HG02610 (cell line): ENCODE measurements at regions not wholly inside any gene's neighbourhood (a gene's known extent, or its start where the extent isn't known, plus 50 kb on each side); places are given as distances from the start of the nearest gene placed in this dataset.

Experiments
- ATAC-seq: cut with Tn5 transposase; IDR thresholded peaks from one replicate; pipeline ENCODE4 v1.9.1; 2021; ENCODE audit warnings: mild to moderate bottlenecking, moderate library complexity; ENCODE audit not compliant: unreplicated experiment

DNA sequence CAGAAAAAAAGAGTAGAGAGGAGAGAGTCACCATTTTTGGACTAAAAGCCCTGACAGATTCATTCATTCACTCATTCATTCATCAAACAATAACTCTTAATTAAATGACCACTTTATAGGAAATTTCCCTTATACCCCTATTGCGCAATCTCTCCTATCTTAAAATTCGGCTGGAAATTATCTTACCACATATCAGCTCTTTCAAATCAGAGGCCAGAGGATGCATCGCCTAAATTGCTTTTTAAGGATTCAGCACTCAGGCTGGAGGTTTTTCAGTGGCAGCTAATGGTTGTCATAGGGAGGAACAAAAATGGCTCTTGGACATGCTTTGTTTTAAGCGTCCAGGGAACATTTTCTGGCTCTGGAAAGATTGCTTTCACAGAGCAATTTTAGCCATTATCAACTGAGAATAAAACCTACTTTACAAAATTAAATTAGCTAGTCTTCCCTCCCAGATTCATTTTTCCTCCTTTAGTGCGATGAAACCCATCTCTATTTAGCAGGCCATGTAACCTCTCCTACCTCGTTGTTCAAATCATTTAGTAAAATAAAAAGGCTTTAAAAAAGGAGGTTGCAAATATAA is 115.2 kb downstream of the OLFM4 start:
- ATAC-seq: no peak

DNA sequence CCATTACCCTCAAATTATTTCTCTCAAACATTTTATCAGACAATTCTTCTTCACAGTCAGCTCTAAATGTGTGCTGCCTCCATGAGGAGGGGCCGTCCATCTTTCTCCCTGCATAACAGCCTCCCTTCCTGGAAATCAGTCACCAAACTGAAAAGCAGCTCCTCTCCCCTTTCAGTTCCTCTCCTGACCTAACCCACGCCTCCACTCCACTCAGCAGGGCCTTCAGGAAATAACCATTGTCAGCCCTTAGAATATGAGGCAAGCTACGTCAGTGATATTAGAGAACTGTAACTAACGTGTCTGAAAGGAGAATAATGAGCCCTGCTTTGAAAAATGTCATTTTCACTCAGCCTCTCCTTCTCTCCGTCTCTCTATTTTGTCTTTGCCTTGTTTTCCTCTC is 116.2 kb downstream of the OLFM4 start:
- ATAC-seq: no peak

DNA sequence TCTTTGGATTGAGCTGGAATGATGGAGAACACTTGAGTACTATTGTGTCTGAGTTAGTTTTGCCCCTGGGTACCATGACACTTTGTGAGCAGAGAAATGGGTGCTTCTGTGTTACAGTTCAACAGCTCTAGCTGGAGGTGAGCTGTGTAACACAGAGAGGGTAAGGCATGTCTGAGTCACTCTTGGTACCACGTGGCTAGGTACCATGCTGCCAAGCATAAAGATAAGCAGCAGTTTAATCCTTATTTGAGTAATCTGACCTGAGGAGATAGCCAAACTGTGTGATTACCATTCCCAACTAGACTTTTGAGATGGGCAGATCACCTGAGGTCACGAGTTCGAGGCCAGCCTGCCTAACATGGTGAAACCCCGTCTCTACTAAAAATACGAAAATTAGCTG is 122.0 kb downstream of the OLFM4 start:
- ATAC-seq: no peak

DNA sequence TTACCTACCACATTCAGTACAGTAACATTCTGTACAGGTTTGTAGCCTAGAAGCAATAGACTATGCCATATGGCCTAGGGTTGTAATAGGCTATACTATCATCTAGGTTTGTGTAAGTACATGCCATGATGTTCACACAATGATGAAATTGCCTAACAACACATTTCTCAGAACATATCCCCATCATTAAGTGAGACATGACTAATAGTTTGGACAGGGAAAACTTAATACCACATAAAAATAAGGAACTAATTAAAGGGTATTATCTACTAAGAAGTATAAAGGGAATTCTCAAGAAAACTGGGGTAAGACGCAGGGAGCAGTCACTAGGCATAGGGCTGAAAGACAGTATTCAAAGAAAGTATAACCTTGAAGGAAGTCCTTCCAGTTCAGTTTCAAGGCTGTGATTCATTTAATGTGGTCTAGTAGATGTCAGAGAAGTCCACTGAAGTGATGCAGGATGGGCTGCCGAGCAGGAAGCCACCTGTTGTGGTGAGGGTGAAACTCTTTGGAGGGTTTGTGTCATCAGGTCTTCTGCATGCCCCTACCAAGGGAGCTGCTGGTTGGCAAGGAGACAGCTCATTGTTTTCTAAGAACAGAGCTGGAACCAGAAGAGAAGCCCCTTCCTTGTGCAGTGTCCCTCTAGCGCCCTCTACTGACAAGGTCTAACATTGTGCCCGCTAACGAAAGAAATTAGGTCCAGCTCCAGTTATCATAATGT is 122.9 kb downstream of the OLFM4 start:
- peak; percentile 98 for ATAC-seq

DNA sequence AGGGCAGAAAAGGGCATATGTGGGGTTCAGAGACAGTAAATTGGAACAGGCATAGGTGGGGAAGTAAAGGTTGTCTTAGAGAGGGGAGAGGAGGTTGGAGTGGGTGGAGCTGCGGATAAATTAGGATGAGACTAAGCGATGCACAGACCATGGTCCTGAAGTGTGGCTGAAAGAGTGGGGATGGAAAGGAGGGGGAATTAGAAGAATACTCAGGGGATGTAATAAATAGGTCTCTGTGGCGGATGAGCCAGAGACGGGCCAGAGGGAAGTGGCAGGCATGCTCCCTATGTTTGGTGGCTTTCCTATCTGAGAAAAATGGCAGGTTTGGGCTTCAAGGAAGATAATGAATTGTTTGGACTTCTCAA is 123.4 kb downstream of the OLFM4 start:
- ATAC-seq: no peak

DNA sequence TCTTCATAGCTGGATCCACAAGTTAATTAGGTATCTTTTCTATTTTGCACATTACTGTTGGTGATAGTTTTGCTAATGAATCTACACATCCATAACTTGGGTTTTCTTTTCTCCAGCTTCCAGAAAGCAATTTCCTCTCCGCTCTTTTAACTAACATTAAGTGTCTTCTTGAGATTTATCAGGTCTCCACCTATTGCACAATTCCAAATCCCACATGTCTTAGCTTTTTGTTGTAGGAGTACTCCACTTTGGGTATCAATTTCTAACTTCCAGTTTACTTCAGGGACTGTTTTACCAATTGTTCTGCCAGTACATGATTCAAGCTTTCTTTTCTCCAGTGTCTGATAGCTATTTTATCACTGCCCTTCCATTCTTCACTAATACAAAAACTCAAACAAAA is 129.6 kb downstream of the OLFM4 start:
- no peak for ATAC-seq

DNA sequence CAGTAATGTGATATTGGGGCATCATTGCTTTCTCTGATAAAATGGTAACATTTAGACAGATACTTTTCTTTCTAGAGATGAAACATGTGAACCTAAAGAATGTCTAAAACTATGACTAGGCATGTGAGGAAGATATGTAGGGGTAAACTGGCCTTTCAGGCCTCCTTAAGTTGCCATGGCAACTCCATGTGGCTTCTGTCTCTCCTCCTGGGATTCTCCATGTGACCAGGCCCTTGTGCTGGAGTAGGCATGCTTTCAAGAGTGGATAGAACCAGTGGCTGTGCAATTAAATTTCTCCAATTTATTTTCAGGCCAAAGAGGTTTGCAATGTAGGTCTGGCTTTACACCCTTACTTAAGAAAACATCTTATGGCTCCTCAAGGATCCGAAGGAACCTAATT is 130.8 kb downstream of the OLFM4 start:
- ATAC-seq: no peak

DNA sequence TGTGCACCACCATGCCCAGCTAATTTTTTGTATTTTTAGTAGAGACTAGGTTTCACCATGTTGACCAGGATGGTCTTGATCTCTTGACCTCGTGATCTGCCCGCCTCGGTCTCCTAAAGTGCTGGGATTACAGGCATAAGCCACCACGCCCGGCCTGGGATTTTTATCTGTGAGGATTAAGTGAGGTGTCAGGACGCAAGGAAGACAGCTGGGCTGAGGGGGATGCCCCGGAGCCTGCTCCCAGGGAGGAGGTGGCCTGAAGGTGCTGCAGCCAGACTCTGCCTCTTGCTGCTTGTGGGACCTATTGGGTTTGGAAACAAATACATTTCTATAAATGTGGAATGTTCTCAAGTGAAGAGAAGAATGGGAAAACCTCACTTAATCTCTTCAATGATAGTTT is 131.6 kb downstream of the OLFM4 start:
- ATAC-seq: no peak

DNA sequence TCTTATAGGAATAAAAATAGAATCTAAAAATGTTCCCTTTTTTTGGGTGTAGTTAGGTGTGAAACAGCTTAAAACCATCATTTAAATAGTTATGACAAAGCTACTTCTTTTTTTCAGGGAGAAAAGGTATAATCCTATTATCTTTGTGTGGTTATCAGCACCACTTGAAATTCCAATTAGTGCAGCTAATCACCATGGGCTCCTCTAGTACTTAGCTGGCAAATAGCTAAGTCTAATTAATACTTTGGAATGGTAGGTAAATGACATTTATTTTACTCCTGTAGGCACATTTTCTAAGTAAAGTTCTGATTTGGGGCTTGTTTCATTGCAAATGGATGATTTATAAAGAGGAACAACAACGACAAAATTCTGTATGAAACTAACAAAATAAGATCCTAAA is 132.6 kb downstream of the OLFM4 start:
- no peak for ATAC-seq

DNA sequence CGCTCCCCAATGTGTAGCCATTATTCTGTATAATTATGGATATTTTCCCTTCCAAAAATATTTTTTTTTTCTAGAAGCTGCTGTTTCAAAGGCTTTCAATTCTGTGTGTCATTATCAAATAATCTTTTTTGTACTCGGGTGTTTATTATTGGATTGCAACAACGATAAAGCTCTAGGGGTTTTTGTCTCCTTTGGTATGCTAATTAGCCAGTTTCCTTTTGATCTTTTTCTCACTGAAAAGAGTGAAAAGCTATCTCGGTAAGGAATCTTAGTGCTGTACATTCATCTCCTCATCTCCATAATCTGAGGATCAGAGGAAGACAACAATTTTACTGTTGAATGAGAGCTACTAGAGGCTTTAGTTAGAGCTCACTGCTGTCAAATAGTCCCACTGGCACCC is 136.6 kb downstream of the OLFM4 start:
- no peak for ATAC-seq

DNA sequence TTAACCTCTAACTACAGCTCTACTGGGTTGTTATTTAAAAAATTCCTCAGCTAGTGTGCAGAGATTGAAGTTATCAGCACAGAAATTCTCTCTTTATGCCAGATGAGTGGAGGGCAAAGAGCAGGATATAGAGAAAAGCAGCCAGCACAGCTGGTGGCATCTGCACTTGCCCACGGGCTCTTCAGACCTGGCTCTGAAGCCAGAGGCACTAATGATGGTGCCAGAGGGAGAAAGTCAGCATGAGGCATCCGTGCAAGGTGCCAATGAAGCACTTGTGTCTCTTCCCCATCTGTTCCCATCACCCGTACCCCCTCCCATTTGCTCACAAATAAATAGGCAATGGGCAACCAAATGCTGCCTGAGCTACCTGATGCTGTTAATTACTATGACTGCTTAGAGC is 138.9 kb downstream of the OLFM4 start:
- ATAC-seq: no peak

DNA sequence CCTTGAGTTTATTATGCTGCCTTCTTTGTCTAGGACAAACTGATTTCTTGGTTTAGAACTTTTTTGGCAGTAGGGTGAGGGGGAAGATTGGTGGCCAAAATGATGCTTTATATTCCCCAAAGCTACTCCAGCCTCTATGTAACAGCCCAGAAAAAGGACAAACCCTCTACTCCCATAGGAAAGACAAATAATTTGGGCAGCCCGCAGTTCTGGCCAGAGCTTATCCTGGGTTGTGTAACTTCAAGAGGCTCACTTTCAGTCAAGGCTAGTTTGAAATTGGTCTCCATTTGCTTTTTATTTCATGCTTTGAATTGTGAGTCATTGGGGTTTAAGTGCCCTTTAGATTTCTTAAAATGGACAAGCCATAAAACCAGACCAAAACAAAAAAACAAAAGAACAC is 142.3 kb downstream of the OLFM4 start:
- ATAC-seq: no peak

DNA sequence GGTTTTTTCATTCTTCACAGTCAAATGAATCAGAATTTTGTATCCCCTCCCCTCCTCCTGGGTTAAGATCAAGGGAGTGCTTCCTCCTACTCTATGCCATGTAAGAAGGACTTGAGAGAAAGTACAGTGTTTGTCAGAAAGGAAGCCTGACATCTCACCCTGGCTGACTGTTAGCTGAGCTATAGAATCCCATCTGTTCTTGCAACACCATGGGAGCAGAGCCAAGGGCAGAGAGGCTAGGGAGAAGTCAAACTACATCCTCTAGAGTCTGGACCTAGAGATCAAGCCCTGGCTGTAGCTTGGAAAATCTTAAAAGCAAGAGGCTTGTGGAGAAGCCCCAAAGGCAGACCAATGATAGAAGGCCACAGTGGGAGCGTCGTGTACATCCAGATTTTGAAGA is 145.9 kb downstream of the OLFM4 start:
- no peak for ATAC-seq

DNA sequence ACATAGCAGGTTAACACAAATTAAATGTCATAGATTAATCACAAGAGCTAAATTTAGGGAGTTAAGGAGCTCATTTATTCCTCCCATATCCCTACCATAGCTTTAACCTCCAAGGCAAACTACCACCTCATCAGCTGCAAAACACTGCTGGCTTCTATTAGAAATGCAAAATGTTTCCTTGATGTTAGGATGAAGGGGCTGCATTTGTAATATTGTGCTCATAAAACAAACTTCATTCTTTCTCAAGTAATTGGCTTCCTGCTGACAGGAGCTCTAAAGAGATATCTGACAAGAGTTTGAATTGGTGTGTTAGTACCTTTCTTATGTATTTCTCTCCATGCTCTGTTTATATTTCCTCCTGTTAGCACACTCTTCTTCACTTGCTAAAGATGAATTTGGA is 152.1 kb downstream of the OLFM4 start:
- ATAC-seq: no peak

DNA sequence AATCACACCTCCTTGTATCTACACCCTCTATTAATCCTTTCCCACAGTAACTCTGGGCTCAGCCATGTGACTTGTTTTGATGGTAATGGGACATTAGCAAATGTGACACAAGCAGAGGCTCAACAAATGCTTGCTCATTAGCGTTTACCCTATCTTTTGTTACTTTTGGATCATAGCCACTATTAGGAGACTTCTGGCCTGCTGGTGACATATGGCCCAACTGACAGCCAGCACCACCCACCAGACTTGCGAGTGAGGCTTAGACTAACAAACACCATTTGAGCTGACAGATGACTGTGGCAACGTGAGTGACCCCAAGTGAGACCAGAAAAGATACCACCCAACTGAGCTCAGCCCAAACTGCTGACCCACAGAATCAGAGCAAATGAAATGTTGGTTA is 154.1 kb downstream of the OLFM4 start:
- no peak for ATAC-seq

DNA sequence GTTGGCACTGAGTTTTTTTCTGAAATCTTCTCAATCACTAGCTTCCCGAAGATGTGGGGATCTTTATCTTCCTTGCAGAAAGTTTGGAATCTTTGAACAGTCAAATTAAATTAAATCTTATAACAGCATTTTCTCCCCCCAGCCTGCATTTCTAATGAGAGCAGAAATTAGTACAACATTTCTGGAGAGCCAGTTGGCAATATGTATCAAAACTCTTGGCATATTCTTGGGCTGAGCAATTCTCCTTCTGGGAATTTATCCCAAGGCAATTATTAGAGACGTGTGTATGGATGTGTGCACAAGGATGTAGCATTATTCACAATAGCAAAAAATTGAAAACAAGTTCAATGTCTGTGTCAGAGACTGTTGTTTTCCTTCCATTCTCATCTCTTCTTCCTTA is 159.5 kb downstream of the OLFM4 start:
- no peak for ATAC-seq

DNA sequence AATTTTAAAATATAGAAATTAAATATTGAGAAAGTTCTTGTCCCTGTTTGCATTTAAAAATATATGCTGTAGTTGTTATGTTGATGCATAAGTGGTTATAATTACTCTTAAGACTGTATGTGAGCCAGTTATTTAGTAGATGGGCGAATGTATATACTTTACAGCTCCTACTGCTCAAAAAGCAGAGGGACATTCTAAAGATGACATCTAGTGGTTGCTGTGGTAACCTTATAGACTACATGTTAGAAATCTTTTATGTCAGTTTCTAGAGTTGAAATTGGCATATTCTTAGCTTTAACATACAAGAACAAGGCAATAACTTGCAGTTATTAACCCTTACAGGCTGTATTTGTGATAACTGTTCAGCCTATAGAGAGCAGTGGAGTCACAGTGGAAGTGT is 160.5 kb downstream of the OLFM4 start:
- no peak for ATAC-seq

DNA sequence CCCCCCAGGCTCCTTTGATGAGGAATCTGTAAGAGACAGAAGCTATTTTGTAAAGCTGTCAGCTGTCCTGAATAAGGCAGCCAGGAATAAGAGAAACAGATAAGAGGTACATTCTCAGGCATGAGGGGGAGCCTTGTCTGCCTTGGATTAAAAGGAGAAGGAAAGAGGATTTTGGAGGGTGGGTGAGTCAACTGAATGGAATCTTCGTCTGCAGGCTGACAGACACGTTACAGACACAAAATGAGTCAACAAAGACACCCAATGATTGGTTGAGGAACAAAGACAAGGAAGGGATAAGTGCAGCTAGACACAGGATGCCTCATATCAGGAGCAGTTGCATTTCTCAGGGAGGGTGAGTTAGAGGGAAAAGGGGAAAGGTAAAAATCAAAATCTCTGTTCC is 162.5 kb downstream of the OLFM4 start:
- ATAC-seq: no peak

DNA sequence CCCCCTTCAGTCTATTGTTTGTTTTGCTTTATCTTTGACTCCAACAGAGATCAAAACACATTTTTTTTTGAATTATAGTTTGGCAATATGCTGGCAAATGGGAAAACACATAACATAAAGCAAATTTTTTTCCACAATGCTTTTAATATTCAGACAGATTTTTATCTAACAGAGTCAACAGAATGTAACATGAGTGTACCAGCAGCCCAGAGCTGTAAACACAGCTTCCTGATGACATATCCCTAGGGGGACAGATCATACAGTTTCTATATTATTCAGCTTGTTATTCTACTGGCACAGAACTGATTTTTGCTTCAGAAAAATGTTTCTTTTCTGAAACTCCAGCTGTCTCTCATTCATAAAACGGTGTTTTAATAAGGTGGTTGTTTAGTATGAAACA is 168.8 kb downstream of the OLFM4 start:
- no peak for ATAC-seq

DNA sequence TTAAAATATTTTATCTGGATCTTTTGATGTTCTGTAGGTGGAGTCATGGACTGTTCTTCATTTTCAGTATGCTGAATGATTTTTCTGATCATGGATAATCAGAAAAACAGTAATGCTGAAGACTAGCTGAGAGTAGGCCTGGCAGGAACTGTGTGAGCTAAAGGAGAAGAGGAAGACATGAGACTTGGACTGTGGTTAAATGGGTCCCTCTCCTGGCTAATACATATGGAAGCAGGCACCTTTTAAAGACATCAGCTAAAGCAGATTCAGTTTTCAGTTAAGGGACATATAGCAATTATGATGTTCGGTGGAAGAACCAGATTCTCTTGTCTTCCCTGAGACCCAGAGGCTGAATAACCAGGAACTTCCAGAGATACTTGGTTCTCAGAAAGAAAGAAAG is 169.4 kb downstream of the OLFM4 start:
- no peak for ATAC-seq

DNA sequence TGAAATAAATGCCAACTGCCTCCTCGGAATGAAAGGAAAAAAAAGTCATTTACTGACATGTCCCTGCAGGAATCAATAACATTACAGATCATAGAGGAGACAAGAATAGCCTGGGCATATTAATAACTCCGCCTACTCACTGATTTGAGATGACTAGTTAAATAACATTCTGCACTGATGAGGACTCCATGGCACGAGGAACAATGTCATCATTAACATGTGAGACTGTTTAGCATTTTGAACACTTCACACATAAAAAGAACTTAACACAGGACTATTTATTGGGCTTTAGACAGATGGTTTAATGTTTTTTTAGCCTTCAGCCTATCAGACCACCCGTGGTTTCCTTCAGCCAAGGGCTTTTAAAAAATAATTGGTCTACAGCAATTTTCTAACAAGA is 170.1 kb downstream of the OLFM4 start:
- ATAC-seq: no peak

DNA sequence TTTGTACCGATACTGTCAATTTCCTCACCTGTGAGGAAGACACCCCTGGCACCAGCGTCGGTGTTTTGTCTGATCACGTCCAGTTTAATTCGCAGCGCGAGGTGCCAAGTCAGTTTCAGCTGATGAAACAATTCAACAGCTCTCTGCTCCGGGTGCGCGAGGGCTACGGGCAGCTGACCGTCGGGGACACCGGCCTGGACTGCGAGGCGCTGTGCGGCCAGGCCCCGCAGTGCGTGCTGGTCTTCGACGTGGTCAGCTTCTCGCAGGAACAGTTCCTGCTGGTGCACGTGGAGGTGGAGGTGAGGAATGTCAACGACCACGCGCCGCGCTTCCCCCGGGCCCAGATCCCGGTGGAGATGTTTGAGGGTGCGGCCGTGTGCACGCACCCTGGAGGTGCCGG is 171.5 kb downstream of the OLFM4 start:
- no peak for ATAC-seq
